ENCODE measurements at regions not wholly inside any gene's neighbourhood (a gene's known extent, or its start where the extent isn't known, plus 50 kb on each side); places are given as distances from the start of the nearest gene placed in this dataset.

DNA sequence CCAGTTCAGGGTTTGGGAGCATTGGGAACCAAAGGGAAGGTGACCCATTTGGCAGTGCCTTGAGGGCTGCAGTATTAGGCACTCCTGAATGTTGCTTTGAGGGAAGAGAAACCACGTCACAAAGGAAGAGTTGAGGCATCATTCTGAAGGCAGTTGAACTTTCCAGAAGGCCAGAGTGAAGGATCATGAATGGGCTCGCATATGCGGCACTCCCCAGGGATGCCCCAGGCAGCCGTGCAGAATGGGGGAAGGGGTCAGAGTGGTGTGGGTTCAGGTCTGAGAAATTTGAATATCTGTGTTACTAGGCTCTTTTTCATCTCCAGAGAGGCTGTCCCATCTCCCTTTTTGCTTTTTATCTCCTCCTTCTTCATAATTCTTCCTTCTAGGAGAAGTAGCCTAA is 60.6 kb upstream of the HMHB1 start:
- Histone ChIP-seq H3K27me3 (replicated peaks; ENCODE audit: insufficient read depth, low read length) (no peaks in the 10 kb centered on the region), H3K36me3 (replicated peaks; ENCODE audit: insufficient read depth, low read length) (no peaks in the 10 kb centered on the region), H4K20me1 (ENCODE audit: insufficient read depth, low read length) (no peaks in the 10 kb centered on the region), H3K9me3 (replicated peaks; ENCODE audit: insufficient read depth, low read length) (no peaks in the 10 kb centered on the region), H3K27ac (ENCODE audit: low read length) (no peak overlapping the region), H2AFZ (ENCODE audit: low read length) (no peak overlapping the region), H3F3A (ENCODE audit: insufficient read depth, low read length) (no peaks in the 10 kb centered on the region), H3K4me3 (ENCODE audit: low read length) (no peak overlapping the region), H3K4me1 (ENCODE audit: low read length) (no peaks in the 10 kb centered on the region), H3K9me2 (replicated peaks; ENCODE audit: insufficient read depth, low read length) (no peaks in the 10 kb centered on the region), H3K4me2 (ENCODE audit: low read depth, low read length) (no peak overlapping the region), H3K9ac (ENCODE audit: low read length) (no peak overlapping the region), H3K79me2 (ENCODE audit: low read length) (no peaks in the 10 kb centered on the region)
- TF ChIP-seq, protein P1, sequence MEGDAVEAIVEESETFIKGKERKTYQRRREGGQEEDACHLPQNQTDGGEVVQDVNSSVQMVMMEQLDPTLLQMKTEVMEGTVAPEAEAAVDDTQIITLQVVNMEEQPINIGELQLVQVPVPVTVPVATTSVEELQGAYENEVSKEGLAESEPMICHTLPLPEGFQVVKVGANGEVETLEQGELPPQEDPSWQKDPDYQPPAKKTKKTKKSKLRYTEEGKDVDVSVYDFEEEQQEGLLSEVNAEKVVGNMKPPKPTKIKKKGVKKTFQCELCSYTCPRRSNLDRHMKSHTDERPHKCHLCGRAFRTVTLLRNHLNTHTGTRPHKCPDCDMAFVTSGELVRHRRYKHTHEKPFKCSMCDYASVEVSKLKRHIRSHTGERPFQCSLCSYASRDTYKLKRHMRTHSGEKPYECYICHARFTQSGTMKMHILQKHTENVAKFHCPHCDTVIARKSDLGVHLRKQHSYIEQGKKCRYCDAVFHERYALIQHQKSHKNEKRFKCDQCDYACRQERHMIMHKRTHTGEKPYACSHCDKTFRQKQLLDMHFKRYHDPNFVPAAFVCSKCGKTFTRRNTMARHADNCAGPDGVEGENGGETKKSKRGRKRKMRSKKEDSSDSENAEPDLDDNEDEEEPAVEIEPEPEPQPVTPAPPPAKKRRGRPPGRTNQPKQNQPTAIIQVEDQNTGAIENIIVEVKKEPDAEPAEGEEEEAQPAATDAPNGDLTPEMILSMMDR (IDR thresholded peaks at IDR 0.05; ENCODE audit: low read length) = no peak
- TF ChIP-seq EZH2 (optimal IDR thresholded peaks at IDR 0.05; ENCODE audit: low read depth, low read length) (no peak), EZH2phosphoT487 (IDR thresholded peaks at IDR 0.05; ENCODE audit: low read length) (no peak)
- no peak for DNase-seq

DNA sequence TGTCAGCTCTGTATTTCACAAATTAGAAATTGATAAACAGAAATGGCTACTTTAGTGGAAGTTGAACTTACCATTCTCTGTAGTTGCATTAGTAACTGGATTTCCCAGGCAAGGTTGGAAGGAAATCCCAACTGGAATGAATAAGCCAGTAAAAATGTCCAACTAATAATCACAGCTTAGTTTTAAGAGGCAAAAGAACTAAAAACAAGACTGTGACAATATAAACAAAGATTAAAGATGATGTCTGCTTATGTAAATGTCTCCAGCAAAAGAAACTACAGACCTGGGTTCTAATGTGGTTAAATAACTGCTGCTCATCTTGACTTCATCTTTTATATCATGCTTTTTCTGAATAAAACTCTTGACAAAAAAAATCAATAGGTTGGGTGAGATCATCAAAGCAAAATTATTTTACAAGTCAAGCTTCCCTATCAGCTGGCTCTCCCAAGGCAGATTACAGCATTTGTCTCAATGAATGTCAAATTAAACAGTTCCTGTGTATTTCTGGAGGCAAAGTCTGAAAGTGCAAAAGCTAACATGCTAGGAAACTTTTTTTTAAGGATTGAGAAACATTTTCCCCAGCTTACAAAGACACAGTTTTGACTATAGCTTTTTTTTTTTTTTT is 62.3 kb upstream of the HMHB1 start:
- Histone ChIP-seq H3K4me3 (ENCODE audit: low read length) (no peak overlapping the region), H3K9me2 (replicated peaks; ENCODE audit: insufficient read depth, low read length) (no peaks in the 10 kb centered on the region), H3K9me3 (replicated peaks; ENCODE audit: insufficient read depth, low read length) (no peaks in the 10 kb centered on the region), H3F3A (ENCODE audit: insufficient read depth, low read length) (no peaks in the 10 kb centered on the region), H3K4me1 (ENCODE audit: low read length) (no peaks in the 10 kb centered on the region), H3K27me3 (replicated peaks; ENCODE audit: insufficient read depth, low read length) (no peaks in the 10 kb centered on the region), H3K79me2 (ENCODE audit: low read length) (no peaks in the 10 kb centered on the region), H3K4me2 (ENCODE audit: low read depth, low read length) (no peak overlapping the region), H3K27ac (ENCODE audit: low read length) (no peak overlapping the region), H4K20me1 (ENCODE audit: insufficient read depth, low read length) (no peaks in the 10 kb centered on the region), H2AFZ (ENCODE audit: low read length) (no peak overlapping the region), H3K9ac (ENCODE audit: low read length) (no peak overlapping the region), H3K36me3 (replicated peaks; ENCODE audit: insufficient read depth, low read length) (no peaks in the 10 kb centered on the region)
- no peak for DNase-seq
- TF ChIP-seq EZH2 (optimal IDR thresholded peaks at IDR 0.05; ENCODE audit: low read depth, low read length) (no peak), EZH2phosphoT487 (IDR thresholded peaks at IDR 0.05; ENCODE audit: low read length) (no peak)
- TF ChIP-seq, protein P1 (IDR thresholded peaks at IDR 0.05; ENCODE audit: low read length) = no peak

DNA sequence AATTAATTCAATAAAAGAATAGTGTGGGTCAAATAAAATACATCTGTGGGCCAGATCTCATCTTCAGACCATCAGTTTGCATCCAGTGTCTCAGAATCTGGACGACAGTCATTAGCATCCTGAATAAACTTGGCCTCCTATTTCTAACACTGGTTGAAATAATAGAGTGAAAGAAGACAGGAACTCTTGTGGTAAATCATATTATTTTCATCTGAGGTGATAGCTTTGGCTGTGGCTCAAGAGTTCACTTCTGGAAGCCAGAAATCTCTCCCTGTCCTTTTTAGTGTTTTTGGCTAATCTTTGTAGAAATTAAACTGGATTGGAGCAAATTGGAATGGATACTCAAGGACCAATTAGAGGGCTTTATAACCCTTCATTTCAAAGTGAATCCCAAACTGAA is 63.4 kb upstream of the HMHB1 start:
- Histone ChIP-seq H2AFZ (ENCODE audit: low read length) (no peak overlapping the region), H3K9me2 (replicated peaks; ENCODE audit: insufficient read depth, low read length) (no peaks in the 10 kb centered on the region), H3K79me2 (ENCODE audit: low read length) (no peaks in the 10 kb centered on the region), H3K4me1 (ENCODE audit: low read length) (no peaks in the 10 kb centered on the region), H3K4me3 (ENCODE audit: low read length) (no peak overlapping the region), H3F3A (ENCODE audit: insufficient read depth, low read length) (no peaks in the 10 kb centered on the region), H3K27ac (ENCODE audit: low read length) (no peak overlapping the region), H3K4me2 (ENCODE audit: low read depth, low read length) (no peak overlapping the region), H3K27me3 (replicated peaks; ENCODE audit: insufficient read depth, low read length) (no peaks in the 10 kb centered on the region), H4K20me1 (ENCODE audit: insufficient read depth, low read length) (no peaks in the 10 kb centered on the region), H3K9me3 (replicated peaks; ENCODE audit: insufficient read depth, low read length) (no peaks in the 10 kb centered on the region), H3K9ac (ENCODE audit: low read length) (no peak overlapping the region), H3K36me3 (replicated peaks; ENCODE audit: insufficient read depth, low read length) (no peaks in the 10 kb centered on the region)
- TF ChIP-seq EZH2 (optimal IDR thresholded peaks at IDR 0.05; ENCODE audit: low read depth, low read length) (no peak), EZH2phosphoT487 (IDR thresholded peaks at IDR 0.05; ENCODE audit: low read length) (no peak)
- TF ChIP-seq, protein P1 (IDR thresholded peaks at IDR 0.05; ENCODE audit: low read length) = no peak
- DNase-seq = no peak

Measured in MM.1S (cell line).